ENCODE measurements at regions not wholly inside any gene's neighbourhood (a gene's known extent, or its start where the extent isn't known, plus 50 kb on each side); places are given as distances from the start of the nearest gene placed in this dataset.

GRCh38 chrX:14412686-14413085 lies 116.7 kb upstream of the GLRA2 start:
- peaks cover 37% of the 10 kb centered on the region for H3K9me3 Mint-ChIP-seq
- H3K4me3 Mint-ChIP-seq: no peak overlapping the region
- no peaks in the 10 kb centered on the region for H3K4me1 Mint-ChIP-seq
- TF ChIP-seq CTCF (IDR thresholded peaks at IDR 0.05; ENCODE audit: unreplicated experiment): no peak
- no peak overlapping the region for H3K27ac Mint-ChIP-seq
- no peak for DNase-seq (ENCODE audit: low spot score in 2 of 2, unreplicated experiment in 2 of 2)
- no peaks in the 10 kb centered on the region for H3K36me3 Mint-ChIP-seq
- peaks cover 8% of the 10 kb centered on the region for H3K27me3 Mint-ChIP-seq (ENCODE audit: low read depth)

GRCh38 chrX:14411326-14411725 lies 118.0 kb upstream of the GLRA2 start:
- H3K27ac Mint-ChIP-seq: no peak overlapping the region
- no peak overlapping the region for H3K4me3 Mint-ChIP-seq
- peaks cover 8% of the 10 kb centered on the region for H3K27me3 Mint-ChIP-seq (ENCODE audit: low read depth)
- DNase-seq (ENCODE audit: low spot score in 2 of 2, unreplicated experiment in 2 of 2): no peak
- H3K9me3 Mint-ChIP-seq: peaks cover 41% of the 10 kb centered on the region
- TF ChIP-seq CTCF (IDR thresholded peaks at IDR 0.05; ENCODE audit: unreplicated experiment): no peak
- H3K36me3 Mint-ChIP-seq: no peaks in the 10 kb centered on the region
- no peaks in the 10 kb centered on the region for H3K4me1 Mint-ChIP-seq

- peaks cover 3% of the 10 kb centered on the region for H3K27me3 Mint-ChIP-seq (ENCODE audit: low read depth)
- no peak for DNase-seq (ENCODE audit: low spot score in 2 of 2, unreplicated experiment in 2 of 2)
- H3K36me3 Mint-ChIP-seq: no peaks in the 10 kb centered on the region
These were observed 120.0 kb upstream of the GLRA2 start for GRCh38 chrX:14409341-14409740.

GRCh38 chrX:14406225-14406624 lies 123.1 kb upstream of the GLRA2 start:
- H3K27me3 Mint-ChIP-seq (ENCODE audit: low read depth): no peaks in the 10 kb centered on the region
- no peak for TF ChIP-seq CTCF (IDR thresholded peaks at IDR 0.05; ENCODE audit: unreplicated experiment)
- H3K4me3 Mint-ChIP-seq: no peak overlapping the region
- no peaks in the 10 kb centered on the region for H3K4me1 Mint-ChIP-seq
- no peak for DNase-seq (ENCODE audit: low spot score in 2 of 2, unreplicated experiment in 2 of 2)
- H3K9me3 Mint-ChIP-seq: peaks cover 38% of the 10 kb centered on the region
- H3K36me3 Mint-ChIP-seq: no peaks in the 10 kb centered on the region
- no peak overlapping the region for H3K27ac Mint-ChIP-seq

More at GRCh38 chrX:14409341-14409740, 120.0 kb upstream of the GLRA2 start:
- Mint-ChIP-seq H3K4me3 (no peak overlapping the region), H3K9me3 (peaks cover 40% of the 10 kb centered on the region), H3K4me1 (no peaks in the 10 kb centered on the region), H3K27ac (no peak overlapping the region)
- no peak for TF ChIP-seq CTCF (IDR thresholded peaks at IDR 0.05; ENCODE audit: unreplicated experiment)

- Mint-ChIP-seq H3K9me3 (peaks cover 16% of the 10 kb centered on the region), H3K27me3 (ENCODE audit: low read depth) (no peaks in the 10 kb centered on the region), H3K27ac (no peak overlapping the region), H3K4me3 (no peak overlapping the region), H3K4me1 (peaks cover 10% of the 10 kb centered on the region), H3K36me3 (no peaks in the 10 kb centered on the region)
- no peak for DNase-seq (ENCODE audit: low spot score in 2 of 2, unreplicated experiment in 2 of 2)
- no peak for TF ChIP-seq CTCF (IDR thresholded peaks at IDR 0.05; ENCODE audit: unreplicated experiment)
These were observed 130.6 kb upstream of the GLRA2 start for GRCh38 chrX:14398725-14399124.

- TF ChIP-seq CTCF (IDR thresholded peaks at IDR 0.05; ENCODE audit: unreplicated experiment): no peak
- H3K4me1 Mint-ChIP-seq: no peaks in the 10 kb centered on the region
- no peak for DNase-seq (ENCODE audit: low spot score in 2 of 2, unreplicated experiment in 2 of 2)
- H3K27ac Mint-ChIP-seq: no peak overlapping the region
- no peak overlapping the region for H3K4me3 Mint-ChIP-seq
- H3K36me3 Mint-ChIP-seq: no peaks in the 10 kb centered on the region
- peaks cover 54% of the 10 kb centered on the region for H3K9me3 Mint-ChIP-seq
- H3K27me3 Mint-ChIP-seq (ENCODE audit: low read depth): no peaks in the 10 kb centered on the region
These were observed 139.7 kb upstream of the GLRA2 start for GRCh38 chrX:14389682-14390081.
